OCI-LY7 (cell line): ENCODE measurements at regions not wholly inside any gene's neighbourhood (a gene's known extent, or its start where the extent isn't known, plus 50 kb on each side); places are given as distances from the start of the nearest gene placed in this dataset.

Source experiments
- EZH2phosphoT487 ChIP-seq: fragments of 200-600 bp; sonication (generic); IDR thresholded peaks from 2 replicates; pipeline ENCODE4 v1.6.1; 2018; ENCODE audit warnings: low read depth, borderline replicate concordance, mild to moderate bottlenecking, mixed run types, antibody characterized with exemption, low read length, moderate library complexity, mixed read lengths
- TF ChIP-seq, protein P1 (sequence below): fragments of 200-600 bp; sonication (generic); conservative IDR thresholded peaks from 2 replicates; pipeline ENCODE4 v1.5.1; 2014; ENCODE audit warnings: mild to moderate bottlenecking, antibody characterized with exemption, low read length, moderate library complexity, mixed read lengths

DNA sequence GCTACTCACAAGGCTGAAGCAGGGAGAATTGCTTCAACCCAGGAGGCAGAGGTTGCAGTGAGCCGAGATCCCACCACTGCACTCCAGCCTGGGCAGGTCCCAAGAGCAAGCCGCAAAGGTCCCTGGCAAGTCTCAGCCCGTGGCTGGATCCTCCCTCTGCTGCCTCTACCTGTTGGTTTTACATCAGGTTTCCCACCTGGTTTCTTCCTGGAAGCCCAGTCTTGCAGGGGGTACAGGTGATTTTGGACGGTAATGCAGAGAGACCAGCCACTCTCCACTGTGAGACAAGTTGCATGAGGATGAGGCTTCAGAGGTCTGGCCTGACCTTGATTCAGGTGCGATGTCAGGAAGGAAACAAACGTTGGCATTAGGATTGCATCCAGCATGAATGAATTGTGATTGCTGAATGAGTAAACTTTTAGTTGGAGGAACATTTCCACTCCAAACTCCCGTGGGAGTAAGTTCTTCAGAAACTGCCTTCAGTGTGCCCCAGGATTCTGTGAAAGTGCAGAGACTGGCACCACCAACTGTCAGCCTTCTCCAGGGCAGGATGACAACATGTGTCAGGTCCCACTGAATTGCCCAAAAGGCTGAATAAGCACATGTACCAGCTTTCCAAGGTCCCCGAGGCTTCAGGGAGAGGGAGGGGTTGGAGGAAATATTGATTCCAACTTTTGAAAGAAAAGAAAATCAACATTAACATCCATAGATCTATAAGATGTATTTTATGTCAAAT lies 189.4 kb downstream of the TJP1 start:
- TF ChIP-seq, protein P1, sequence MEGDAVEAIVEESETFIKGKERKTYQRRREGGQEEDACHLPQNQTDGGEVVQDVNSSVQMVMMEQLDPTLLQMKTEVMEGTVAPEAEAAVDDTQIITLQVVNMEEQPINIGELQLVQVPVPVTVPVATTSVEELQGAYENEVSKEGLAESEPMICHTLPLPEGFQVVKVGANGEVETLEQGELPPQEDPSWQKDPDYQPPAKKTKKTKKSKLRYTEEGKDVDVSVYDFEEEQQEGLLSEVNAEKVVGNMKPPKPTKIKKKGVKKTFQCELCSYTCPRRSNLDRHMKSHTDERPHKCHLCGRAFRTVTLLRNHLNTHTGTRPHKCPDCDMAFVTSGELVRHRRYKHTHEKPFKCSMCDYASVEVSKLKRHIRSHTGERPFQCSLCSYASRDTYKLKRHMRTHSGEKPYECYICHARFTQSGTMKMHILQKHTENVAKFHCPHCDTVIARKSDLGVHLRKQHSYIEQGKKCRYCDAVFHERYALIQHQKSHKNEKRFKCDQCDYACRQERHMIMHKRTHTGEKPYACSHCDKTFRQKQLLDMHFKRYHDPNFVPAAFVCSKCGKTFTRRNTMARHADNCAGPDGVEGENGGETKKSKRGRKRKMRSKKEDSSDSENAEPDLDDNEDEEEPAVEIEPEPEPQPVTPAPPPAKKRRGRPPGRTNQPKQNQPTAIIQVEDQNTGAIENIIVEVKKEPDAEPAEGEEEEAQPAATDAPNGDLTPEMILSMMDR: no peak
- no peak for TF ChIP-seq EZH2phosphoT487
